Keratinocyte (primary cell): ENCODE measurements at regions not wholly inside any gene's neighbourhood (a gene's known extent, or its start where the extent isn't known, plus 50 kb on each side); places are given as distances from the start of the nearest gene placed in this dataset.

Source experiments
- DNase-seq: peaks from one replicate; pipeline ENCODE4 v3.0.0-alpha.2; 2011; ENCODE audit warnings: low read depth, missing footprints, low spot score
- FAIRE-seq: peaks from 2 replicates; lab custom pipeline; 2011; peaks lifted over from hg19 to GRCh38; lab: Jason Lieb, UNC
- H2AFZ ChIP-seq: 2 replicates; pipeline ENCODE4 v1.6.0; 2012; ENCODE audit warnings: low read length, control low read depth, inconsistent platforms; ENCODE audit not compliant: control insufficient read depth
- H3K27ac ChIP-seq: 2 replicates; pipeline ENCODE4 v1.5.1; 2011; ENCODE audit warnings: low read length; ENCODE audit not compliant: control insufficient read depth, insufficient read depth
- H3K27me3 ChIP-seq: 3 replicates; pipeline ENCODE4 v1.6.0; 2011; ENCODE audit warnings: low read length; ENCODE audit not compliant: control insufficient read depth, insufficient read depth; ENCODE audit errors: extremely low read depth
- H3K36me3 ChIP-seq, 2 experiments: 2 replicates in 1 of 2; 3 replicates in 1 of 2; pipeline ENCODE4 v1.5.1; 2011; ENCODE audit warnings: low read length in 2 of 2, mild to moderate bottlenecking in 1 of 2; ENCODE audit not compliant: control insufficient read depth in 2 of 2, insufficient read depth in 2 of 2; ENCODE audit errors: extremely low read depth in 1 of 2
- H3K4me1 ChIP-seq: 3 replicates; pipeline ENCODE4 v1.5.1; 2011; ENCODE audit warnings: low read length; ENCODE audit not compliant: control insufficient read depth, insufficient read depth; ENCODE audit errors: extremely low read depth
- H3K4me2 ChIP-seq: 3 replicates; pipeline ENCODE4 v1.6.0; 2011; ENCODE audit warnings: low read depth, low read length; ENCODE audit not compliant: control insufficient read depth, insufficient read depth; ENCODE audit errors: extremely low read depth
- H3K4me3 ChIP-seq, 3 experiments: fragments of 200-600 bp in 1 of 3; sonication (generic) in 1 of 3; 2 replicates in 2 of 3; 3 replicates in 1 of 3; pipeline ENCODE4 v1.5.1; 2011 to 2016; ENCODE audit warnings: low read length in 3 of 3, mild to moderate bottlenecking in 3 of 3, control low read depth in 2 of 3, inconsistent platforms in 1 of 3, low read depth in 1 of 3, mixed read lengths in 1 of 3, mixed run types in 1 of 3, moderate library complexity in 1 of 3; ENCODE audit not compliant: control insufficient read depth in 2 of 3, insufficient read depth in 2 of 3; ENCODE audit errors: extremely low read depth in 1 of 3
- H3K79me2 ChIP-seq: 2 replicates; pipeline ENCODE4 v1.6.0; 2012; ENCODE audit warnings: low read length; ENCODE audit not compliant: control insufficient read depth, insufficient read depth
- H3K9ac ChIP-seq: 3 replicates; pipeline ENCODE4 v1.6.0; 2011; ENCODE audit warnings: low read length; ENCODE audit not compliant: control insufficient read depth, insufficient read depth; ENCODE audit errors: extremely low read depth
- H3K9me1 ChIP-seq: 3 replicates; pipeline ENCODE4 v1.6.0; 2011; ENCODE audit warnings: low read length; ENCODE audit not compliant: control insufficient read depth, insufficient read depth; ENCODE audit errors: extremely low read depth
- H3K9me3 ChIP-seq: 2 replicates; pipeline ENCODE4 v1.5.1; 2012; ENCODE audit warnings: low read depth, low read length; ENCODE audit not compliant: control insufficient read depth
- H4K20me1 ChIP-seq: 3 replicates; pipeline ENCODE4 v1.6.0; 2011; ENCODE audit warnings: low read length; ENCODE audit not compliant: control insufficient read depth, insufficient read depth; ENCODE audit errors: extremely low read depth
- EZH2 ChIP-seq: IDR thresholded peaks from one replicate; pipeline ENCODE4 v1.6.1; 2012; ENCODE audit warnings: inconsistent platforms, mild to moderate bottlenecking, low read length, moderate library complexity
- dilution Hi-C: fragments of 300-500 bp; cut with MboI; formaldehyde crosslinking; loops from one replicate; pipeline ENCODE4 v1.7.0; 2020; ENCODE audit warnings: low sequenced_read_pairs; ENCODE audit not compliant: extremely low pct_ligation_motif_present
- TF ChIP-seq, protein P1 (sequence below), 3 experiments: IDR thresholded peaks in 1 of 3; conservative IDR thresholded peaks in 1 of 3; optimal IDR thresholded peaks in 1 of 3; 2 replicates in 2 of 3; 3 replicates in 1 of 3; pipeline versions ENCODE3 to v1.5.1; 2011; ENCODE audit warnings: low read length in 3 of 3, mild to moderate bottlenecking in 3 of 3, moderate library complexity in 2 of 3, control low read depth in 1 of 3, inconsistent platforms in 1 of 3; ENCODE audit not compliant: insufficient read depth in 2 of 3; ENCODE audit errors: extremely low read depth in 1 of 3

DNA sequence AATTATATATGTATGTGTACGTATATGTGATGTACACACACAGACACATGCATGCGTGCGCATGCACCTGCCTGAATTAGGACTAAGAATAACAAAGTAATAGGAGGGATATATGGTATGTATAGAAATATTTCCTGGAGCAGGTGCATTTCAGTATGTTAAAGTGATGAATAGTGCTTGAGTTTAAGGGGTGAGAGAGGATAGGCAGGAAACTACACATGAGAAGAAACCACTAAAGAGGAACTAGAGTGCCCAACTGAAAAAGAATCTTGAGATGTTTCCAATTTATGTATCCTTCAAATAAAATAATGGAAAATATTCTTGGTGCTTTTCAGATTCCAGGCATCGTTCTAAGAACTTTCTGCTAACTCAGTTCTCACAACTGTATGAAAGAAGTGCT lies 52.6 kb upstream of the UNC5C start:
- dilution Hi-C loops: no loop called here
- Histone ChIP-seq H3K36me3 (no peaks in the 10 kb centered on the region), H3K27ac (no peak overlapping the region), H3K9me3 (no peaks in the 10 kb centered on the region), H3K9ac (no peak overlapping the region), H4K20me1 (no peaks in the 10 kb centered on the region), H3K4me2 (no peak overlapping the region), H2AFZ (no peak overlapping the region), H3K79me2 (no peaks in the 10 kb centered on the region), H3K4me3 (no peak overlapping the region), H3K4me1 (no peaks in the 10 kb centered on the region), H3K27me3 (no peaks in the 10 kb centered on the region), H3K9me1 (no peaks in the 10 kb centered on the region)
- DNase-seq (no peak), FAIRE-seq (no peak)
- TF ChIP-seq, protein P1, sequence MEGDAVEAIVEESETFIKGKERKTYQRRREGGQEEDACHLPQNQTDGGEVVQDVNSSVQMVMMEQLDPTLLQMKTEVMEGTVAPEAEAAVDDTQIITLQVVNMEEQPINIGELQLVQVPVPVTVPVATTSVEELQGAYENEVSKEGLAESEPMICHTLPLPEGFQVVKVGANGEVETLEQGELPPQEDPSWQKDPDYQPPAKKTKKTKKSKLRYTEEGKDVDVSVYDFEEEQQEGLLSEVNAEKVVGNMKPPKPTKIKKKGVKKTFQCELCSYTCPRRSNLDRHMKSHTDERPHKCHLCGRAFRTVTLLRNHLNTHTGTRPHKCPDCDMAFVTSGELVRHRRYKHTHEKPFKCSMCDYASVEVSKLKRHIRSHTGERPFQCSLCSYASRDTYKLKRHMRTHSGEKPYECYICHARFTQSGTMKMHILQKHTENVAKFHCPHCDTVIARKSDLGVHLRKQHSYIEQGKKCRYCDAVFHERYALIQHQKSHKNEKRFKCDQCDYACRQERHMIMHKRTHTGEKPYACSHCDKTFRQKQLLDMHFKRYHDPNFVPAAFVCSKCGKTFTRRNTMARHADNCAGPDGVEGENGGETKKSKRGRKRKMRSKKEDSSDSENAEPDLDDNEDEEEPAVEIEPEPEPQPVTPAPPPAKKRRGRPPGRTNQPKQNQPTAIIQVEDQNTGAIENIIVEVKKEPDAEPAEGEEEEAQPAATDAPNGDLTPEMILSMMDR (optimal IDR thresholded peaks at IDR 0.05 in 1 of 3, IDR thresholded peaks at IDR 0.05 in 1 of 3, conservative IDR thresholded peaks at IDR 0.05 in 1 of 3; ENCODE audit: extremely low read depth in 1 of 3, insufficient read depth in 2 of 3, low read length in 3 of 3): no peak
- no peak for TF ChIP-seq EZH2

DNA sequence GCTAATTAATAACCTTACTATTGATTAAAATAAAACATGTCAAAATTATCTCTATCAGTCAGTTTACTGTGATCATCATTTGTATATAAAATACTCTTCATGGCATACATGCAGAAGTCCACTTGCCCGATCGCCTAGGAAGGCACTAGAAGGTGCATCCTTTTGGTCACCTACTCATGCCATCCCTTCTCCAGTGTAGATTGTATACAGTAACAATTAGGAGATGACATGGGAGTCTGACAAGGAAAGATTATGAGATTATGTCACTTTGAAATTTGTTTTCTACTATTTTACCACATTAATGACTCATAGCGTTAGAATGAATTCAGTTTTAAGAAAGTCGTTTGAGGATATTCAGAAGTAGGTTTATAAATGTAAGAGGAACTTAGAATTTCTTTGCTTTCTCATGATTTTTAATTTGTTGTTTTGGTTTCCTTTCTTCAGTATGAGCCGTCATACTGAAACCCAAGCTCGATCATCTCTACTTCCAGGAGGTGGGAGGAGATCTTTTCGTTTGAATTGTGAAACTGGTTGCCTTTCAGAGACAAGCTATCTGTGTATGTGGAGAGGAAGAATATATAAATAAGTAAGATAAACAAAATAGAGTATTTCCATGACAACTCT lies 51.1 kb upstream of the UNC5C start:
- Histone ChIP-seq H3K9ac (no peak overlapping the region), H3K4me3 (no peak overlapping the region), H3K27ac (no peak overlapping the region), H3K36me3 (no peaks in the 10 kb centered on the region), H3K4me1 (no peaks in the 10 kb centered on the region), H3K9me3 (no peaks in the 10 kb centered on the region), H3K4me2 (no peak overlapping the region), H3K9me1 (no peaks in the 10 kb centered on the region), H3K27me3 (no peaks in the 10 kb centered on the region), H2AFZ (no peak overlapping the region), H4K20me1 (no peaks in the 10 kb centered on the region), H3K79me2 (no peaks in the 10 kb centered on the region)
- no peak for DNase-seq
- dilution Hi-C loops: no loop called here
- TF ChIP-seq EZH2: no peak
- TF ChIP-seq, protein P1 (optimal IDR thresholded peaks at IDR 0.05 in 1 of 3, IDR thresholded peaks at IDR 0.05 in 1 of 3, conservative IDR thresholded peaks at IDR 0.05 in 1 of 3; ENCODE audit: extremely low read depth in 1 of 3, insufficient read depth in 2 of 3, low read length in 3 of 3): no peak
- FAIRE-seq: no peak
